Kidney (tissue), 13 donors: ENCODE measurements at regions not wholly inside any gene's neighbourhood (a gene's known extent, or its start where the extent isn't known, plus 50 kb on each side); places are given as distances from the start of the nearest gene placed in this dataset.
A peak's percentile ranks its signal among the peaks of the same experiment; 100 is the strongest.

Experiments
- DNase-seq, 5 donors: peaks; one replicate each; pipeline ENCODE4 v3.0.0-alpha.2; 2013 to 2020
- FAIRE-seq: peaks from 2 replicates; lab custom pipeline; 2012; peaks lifted over from hg19 to GRCh38; lab: Jason Lieb, UNC
- H3K27ac ChIP-seq, 2 donors: one replicate each; pipeline ENCODE4 v1.7.0; 2013; ENCODE audit warnings: low read depth in 2 of 2, low read length in 2 of 2, inconsistent platforms in 1 of 2
- H3K27me3 ChIP-seq: one replicate; pipeline ENCODE4 v1.7.1; 2013; ENCODE audit warnings: low read length, inconsistent platforms; ENCODE audit not compliant: control insufficient read depth, insufficient read depth
- H3K36me3 ChIP-seq, 3 donors: one replicate each; pipeline versions ENCODE4 v1.7.0 to v1.7.1; 2013; ENCODE audit warnings: low read length in 3 of 3, control low read depth in 1 of 3, inconsistent platforms in 1 of 3; ENCODE audit not compliant: insufficient read depth in 3 of 3, control insufficient read depth in 2 of 3
- H3K4me1 ChIP-seq, 3 donors: one replicate each; pipeline versions ENCODE4 v1.7.0 to v1.7.1; 2013; ENCODE audit warnings: low read length in 3 of 3, inconsistent platforms in 1 of 3, low read depth in 1 of 3; ENCODE audit not compliant: control insufficient read depth in 2 of 3, insufficient read depth in 2 of 3
- H3K4me3 ChIP-seq, 3 donors: one replicate each; pipeline versions ENCODE4 v1.7.0 to v1.8.1; 2013; ENCODE audit warnings: low read length in 3 of 3, control low read depth in 1 of 3, inconsistent platforms in 1 of 3
- H3K9ac ChIP-seq, 3 donors: one replicate each; pipeline versions ENCODE4 v1.7.0 to v1.7.1; 2013; ENCODE audit warnings: low read length in 3 of 3, control low read depth in 1 of 3, inconsistent platforms in 1 of 3
- H3K9me3 ChIP-seq, 3 donors: one replicate each; pipeline versions ENCODE4 v1.7.0 to v1.7.1; 2013; ENCODE audit warnings: low read length in 3 of 3, control low read depth in 1 of 3, inconsistent platforms in 1 of 3; ENCODE audit not compliant: control insufficient read depth in 2 of 3, insufficient read depth in 1 of 3
- CTCF ChIP-seq: IDR thresholded peaks from 3 replicates; pipeline ENCODE4 v1.5.1; 2012; ENCODE audit warnings: mild to moderate bottlenecking, moderate library complexity, borderline replicate concordance; ENCODE audit not compliant: insufficient read depth; ENCODE audit errors: extremely low read depth
- intact Hi-C: fragments of 100-400 bp; cut with DNase I; formaldehyde crosslinking; loops from one replicate; pipeline ENCODE4 v1.11.1; 2022
- donor health status: control.
- donor health status: control.
- donor health status: control.
- donor health status: control.
- donor health status: control.
- donor health status: DM: yes; HTN: yes; CAD: no.
- donor health status: Normal renal cell carcinoma (clear cell type).

- Histone ChIP-seq H3K36me3 (no peaks in the 10 kb centered on the region), H3K4me3 (no peak overlapping the region), H3K27me3 (no peaks in the 10 kb centered on the region), H3K9ac (no peak overlapping the region), H3K4me1 (no peaks in the 10 kb centered on the region), H3K27ac (no peak overlapping the region), H3K9me3 (no peaks in the 10 kb centered on the region)
- intact Hi-C loops: no loop called here
- no peak for FAIRE-seq
- DNase-seq: no peak
- no peak for TF ChIP-seq CTCF
These were observed 86.7 kb upstream of the BACH2 start for GRCh38 chr6:90383196-90383822.

- Histone ChIP-seq H3K4me3 (no peak overlapping the region), H3K36me3 (no peaks in the 10 kb centered on the region), H3K9ac (no peak overlapping the region), H3K27me3 (no peaks in the 10 kb centered on the region), H3K27ac (no peak overlapping the region), H3K9me3 (no peaks in the 10 kb centered on the region), H3K4me1 (no peaks in the 10 kb centered on the region)
- DNase-seq: no peak
- intact Hi-C loops: no loop called here
- TF ChIP-seq CTCF: no peak
- FAIRE-seq: no peak
These were observed 86.1 kb upstream of the BACH2 start for GRCh38 chr6:90382760-90383159.

- no peak overlapping the region for H3K9ac ChIP-seq
- H3K4me1 ChIP-seq: peaks cover 2 to 7% (median 4%) of the 10 kb centered on the region in 3 donors
- H3K9me3 ChIP-seq: no peaks in the 10 kb centered on the region
- no peak overlapping the region for H3K4me3 ChIP-seq
- peak in 4 of 5 donors; percentile 58 to 91 (median 74) for DNase-seq
- no peaks in the 10 kb centered on the region for H3K36me3 ChIP-seq
- no peaks in the 10 kb centered on the region for H3K27me3 ChIP-seq
- no peak for FAIRE-seq
- H3K27ac ChIP-seq: peak overlapping the region in 1 of 2 donors; percentile 42
- TF ChIP-seq CTCF: no peak
- intact Hi-C loops: no loop called here
These were observed 79.2 kb upstream of the BACH2 start for GRCh38 chr6:90375681-90376439.
